Thyroid gland (tissue), 4 donors: ENCODE measurements at regions not wholly inside any gene's neighbourhood (a gene's known extent, or its start where the extent isn't known, plus 50 kb on each side); places are given as distances from the start of the nearest gene placed in this dataset.
"Not testable (repeated sequence)": the region's sequence is repeated elsewhere in the genome, so short reads cannot be mapped to it uniquely, and the experiment has no call there.

ENCODE experiments used
- DNase-seq, 2 donors: peaks; one replicate each; pipeline ENCODE4 v3.0.0-alpha.2; 2019
- H3K27ac ChIP-seq, 3 donors: fragments of 200-600 bp; sonication (generic); 1 replicate in 2 of 3; 2 replicates in 1 of 3; pipeline ENCODE4 v1.5.1; 2016 to 2019; ENCODE audit warnings: mild to moderate bottlenecking in 1 of 3, moderate library complexity in 1 of 3
- H3K27me3 ChIP-seq: fragments of 200-600 bp; sonication (generic); one replicate; pipeline ENCODE4 v1.5.1; 2019
- H3K36me3 ChIP-seq, 2 donors: fragments of 200-600 bp; sonication (generic); one replicate each; pipeline ENCODE4 v1.5.1; 2016 to 2019
- H3K4me1 ChIP-seq, 2 donors: fragments of 200-600 bp; sonication (generic); one replicate each; pipeline ENCODE4 v1.5.1; 2017 to 2019
- H3K4me3 ChIP-seq, 3 donors: fragments of 200-600 bp; sonication (generic); replicated peaks in 1 of 3; 1 replicate in 2 of 3; 2 replicates in 1 of 3; pipeline ENCODE4 v1.5.1; 2016; ENCODE audit warnings: mild to moderate bottlenecking in 1 of 3
- H3K9me3 ChIP-seq: fragments of 200-600 bp; sonication (generic); one replicate; pipeline ENCODE4 v1.5.1; 2017
- CTCF ChIP-seq, 6 experiments: fragments of 200-600 bp in 3 of 6; fragments of 450-650 bp in 3 of 6; sonication (generic) in 3 of 6; IDR thresholded peaks; one replicate each; pipeline ENCODE4 v1.5.1; 2016 to 2019; ENCODE audit warnings: antibody characterized with exemption in 6 of 6, mild to moderate bottlenecking in 2 of 6, inconsistent platforms in 1 of 6, moderate library complexity in 1 of 6
- POLR2A ChIP-seq, 2 donors: fragments of 450-650 bp; IDR thresholded peaks; one replicate each; pipeline ENCODE4 v1.6.1; 2017; ENCODE audit warnings: antibody characterized with exemption in 2 of 2, mild to moderate bottlenecking in 2 of 2, moderate library complexity in 1 of 2
- WGBS, 2 donors: methylation state at CpG; one replicate each; pipeline ENCODE4 v1.1.5; 2017; 5-methylcytosine and 5-hydroxymethylcytosine counted together
- intact Hi-C: fragments of 100-400 bp; cut with DNase I; formaldehyde crosslinking; loops from one replicate; pipeline ENCODE4 v1.15.1; 2023

- no peaks in the 10 kb centered on the region for H3K4me1 ChIP-seq
- H3K27ac ChIP-seq = no peak overlapping the region
- intact Hi-C loops = no loop called here
- no peaks in the 10 kb centered on the region for H3K36me3 ChIP-seq
- no peak for DNase-seq
- H3K4me3 ChIP-seq = no peak overlapping the region
- no peaks in the 10 kb centered on the region for H3K9me3 ChIP-seq
- no peaks in the 10 kb centered on the region for H3K27me3 ChIP-seq
- no peak for TF ChIP-seq CTCF (IDR thresholded peaks at IDR 0.05)
- WGBS, 2 donors = 67 to 74% methylated on average over 3 of the region's 3 CpGs
Observed at GRCh38 chr5:162668926-162669325, 601.4 kb downstream of the GABRG2 start.

- no peak for DNase-seq
- H3K4me3 ChIP-seq = no peak overlapping the region
- H3K4me1 ChIP-seq = no peaks in the 10 kb centered on the region
- no peaks in the 10 kb centered on the region for H3K27me3 ChIP-seq
- 85 to 91% methylated on average over 1 of the region's 1 CpG for WGBS, 2 donors
- TF ChIP-seq POLR2A (IDR thresholded peaks at IDR 0.05) (no peak), CTCF (IDR thresholded peaks at IDR 0.05) (no peak)
- H3K36me3 ChIP-seq = no peaks in the 10 kb centered on the region
- H3K27ac ChIP-seq = no peak overlapping the region
- H3K9me3 ChIP-seq = no peaks in the 10 kb centered on the region
- intact Hi-C loops = no loop called here
Observed at GRCh38 chr5:162672061-162672460, 604.5 kb downstream of the GABRG2 start.

- intact Hi-C loops = no loop called here
- TF ChIP-seq POLR2A (IDR thresholded peaks at IDR 0.05) (no peak), CTCF (IDR thresholded peaks at IDR 0.05) (no peak)
- no peaks in the 10 kb centered on the region for H3K9me3 ChIP-seq
- H3K36me3 ChIP-seq = no peaks in the 10 kb centered on the region
- H3K4me1 ChIP-seq = no peaks in the 10 kb centered on the region
- DNase-seq = no peak
- no peaks in the 10 kb centered on the region for H3K27me3 ChIP-seq
- H3K27ac ChIP-seq = no peak overlapping the region
- WGBS, 2 donors = 67 to 84% methylated on average over 2 of the region's 2 CpGs
- H3K4me3 ChIP-seq = no peak overlapping the region
Observed at GRCh38 chr5:162683284-162683683, 615.7 kb downstream of the GABRG2 start.

GRCh38 chr5:162684145-162684544, 616.6 kb downstream of the GABRG2 start:
- Histone ChIP-seq H3K27ac (no peak overlapping the region), H3K36me3 (no peaks in the 10 kb centered on the region), H3K4me3 (no peak overlapping the region), H3K4me1 (no peaks in the 10 kb centered on the region), H3K27me3 (no peaks in the 10 kb centered on the region), H3K9me3 (no peaks in the 10 kb centered on the region)
- DNase-seq = no peak
- 76 to 80% methylated on average over 3 of the region's 3 CpGs for WGBS, 2 donors
- intact Hi-C loops = no loop called here
- TF ChIP-seq POLR2A (IDR thresholded peaks at IDR 0.05) (no peak), CTCF (IDR thresholded peaks at IDR 0.05) (no peak)

- Histone ChIP-seq H3K36me3 (no peaks in the 10 kb centered on the region), H3K4me3 (no peak overlapping the region), H3K4me1 (no peaks in the 10 kb centered on the region), H3K27me3 (no peaks in the 10 kb centered on the region), H3K9me3 (no peaks in the 10 kb centered on the region), H3K27ac (no peak overlapping the region)
- DNase-seq = no peak
- 95 to 96% methylated on average over 13 to 15 of the region's 15 CpGs for WGBS, 2 donors
- no peak for TF ChIP-seq CTCF (IDR thresholded peaks at IDR 0.05)
- TF ChIP-seq POLR2A (IDR thresholded peaks at IDR 0.05) = no peak
- intact Hi-C loops = no loop called here
Observed at GRCh38 chr5:162685302-162685701, 617.7 kb downstream of the GABRG2 start.

- H3K36me3 ChIP-seq, H3K27ac ChIP-seq, DNase-seq, H3K4me1 ChIP-seq, intact Hi-C loops, H3K27me3 ChIP-seq, H3K4me3 ChIP-seq, H3K9me3 ChIP-seq: not testable (repeated sequence)
- 85 to 92% methylated on average over 4 to 5 of the region's 5 CpGs for WGBS, 2 donors
Observed at GRCh38 chr5:162696272-162696671, 628.7 kb downstream of the GABRG2 start.
